WTC11 (cell line): ENCODE measurements at regions not wholly inside any gene's neighbourhood (a gene's known extent, or its start where the extent isn't known, plus 50 kb on each side); places are given as distances from the start of the nearest gene placed in this dataset.

ENCODE experiments used
- ATAC-seq: fragments of 200-7000 bp; cut with Tn5 transposase; 2 replicates; pipeline ENCODE4 v1.10.0; 2021; ENCODE audit warnings: mild to moderate bottlenecking, moderate library complexity
- CTCF ChIA-PET: fragments of 300-600 bp; sonication (Branson Sonifier 250); formaldehyde crosslinking; loops from one replicate; lab custom pipeline; 2021; ENCODE audit warnings: antibody characterized with exemption; lab: Charles Lee
- POLR2A ChIA-PET: fragments of 350-600 bp; sonication (Branson Sonifier 250); formaldehyde crosslinking; loops from one replicate; lab custom pipeline; 2021; ENCODE audit warnings: antibody characterized with exemption; lab: Charles Lee
- DNase-seq: peaks from one replicate; pipeline ENCODE4 v3.0.0; 2021; ENCODE audit warnings: low spot score
- H3K27ac Mint-ChIP-seq: 2 replicates; pipeline ENCODE4 v1.8.0; 2021; ENCODE audit warnings: mixed read lengths
- H3K27me3 Mint-ChIP-seq: 2 replicates; pipeline ENCODE4 v1.8.0; 2021; ENCODE audit warnings: low read depth, mild to moderate bottlenecking, moderate library complexity, mixed read lengths
- H3K36me3 Mint-ChIP-seq: 2 replicates; pipeline ENCODE4 v1.8.0; 2021; ENCODE audit warnings: mixed read lengths
- H3K4me1 Mint-ChIP-seq: 2 replicates; pipeline ENCODE4 v1.8.0; 2022; ENCODE audit warnings: mixed read lengths
- H3K4me3 Mint-ChIP-seq: 2 replicates; pipeline ENCODE4 v1.8.0; 2021; ENCODE audit warnings: mild to moderate bottlenecking, moderate library complexity, mixed read lengths
- H3K9me3 Mint-ChIP-seq: 2 replicates; pipeline ENCODE4 v1.8.0; 2021; ENCODE audit warnings: mixed read lengths
- EMX1 ChIP-seq: fragments of 250-450 bp; sonication (Bioruptor Pico); IDR thresholded peaks from 2 replicates; pipeline ENCODE4 v1.8.0; 2021; ENCODE audit warnings: mild to moderate bottlenecking
- FOXJ3 ChIP-seq: sonication (generic); formaldehyde crosslinking; IDR thresholded peaks from 2 replicates; pipeline ENCODE4 v1.9.0; 2021; ENCODE audit warnings: missing genetic modification reagents, mild to moderate bottlenecking, borderline replicate concordance
- GABPB1 ChIP-seq: sonication (generic); formaldehyde crosslinking; IDR thresholded peaks from 2 replicates; pipeline ENCODE4 v1.8.1; 2023; ENCODE audit warnings: mild to moderate bottlenecking, missing genetic modification reagents
- GRHL2 ChIP-seq: fragments of 250-450 bp; sonication (Bioruptor Pico); IDR thresholded peaks from 2 replicates; pipeline ENCODE4 v1.8.0; 2022; ENCODE audit warnings: mild to moderate bottlenecking, moderate library complexity; ENCODE audit not compliant: insufficient replicate concordance, severe bottlenecking
- GTF2I ChIP-seq: fragments of 250-450 bp; sonication (Bioruptor Pico); conservative IDR thresholded peaks from 2 replicates; pipeline ENCODE4 v1.4.0; 2021; ENCODE audit warnings: mild to moderate bottlenecking
- NFYB ChIP-seq: sonication (generic); formaldehyde crosslinking; conservative IDR thresholded peaks from 2 replicates; pipeline ENCODE4 v1.8.0; 2022; ENCODE audit warnings: low read depth, missing genetic modification reagents
- NR1H2 ChIP-seq: sonication (generic); formaldehyde crosslinking; IDR thresholded peaks from 2 replicates; pipeline ENCODE4 v1.9.0; 2021; ENCODE audit warnings: mild to moderate bottlenecking, moderate library complexity, missing genetic modification reagents
- NR2C2 ChIP-seq: sonication (generic); formaldehyde crosslinking; IDR thresholded peaks from 2 replicates; pipeline ENCODE4 v1.8.0; 2022; ENCODE audit warnings: mild to moderate bottlenecking, missing genetic modification reagents
- NR3C1 ChIP-seq: sonication (generic); formaldehyde crosslinking; conservative IDR thresholded peaks from 2 replicates; pipeline ENCODE4 v1.8.1; 2023; ENCODE audit warnings: low read depth, mild to moderate bottlenecking, missing genetic modification reagents
- SMAD3 ChIP-seq: sonication (generic); formaldehyde crosslinking; IDR thresholded peaks from 2 replicates; pipeline ENCODE4 v1.8.0; 2022; ENCODE audit warnings: missing genetic modification reagents, mild to moderate bottlenecking, borderline replicate concordance
- STAT6 ChIP-seq: sonication (generic); formaldehyde crosslinking; conservative IDR thresholded peaks from 2 replicates; pipeline ENCODE4 v1.8.1; 2023; ENCODE audit warnings: mild to moderate bottlenecking, low read depth, missing genetic modification reagents, moderate library complexity
- TEAD1 ChIP-seq: sonication (generic); formaldehyde crosslinking; IDR thresholded peaks from 2 replicates; pipeline ENCODE4 v1.8.0; 2022; ENCODE audit warnings: mild to moderate bottlenecking, missing genetic modification reagents
- ZNF232 ChIP-seq: sonication (generic); formaldehyde crosslinking; IDR thresholded peaks from 2 replicates; pipeline ENCODE4 v1.8.0; 2022; ENCODE audit warnings: mild to moderate bottlenecking, missing genetic modification reagents
- ZNF263 ChIP-seq: sonication (generic); formaldehyde crosslinking; IDR thresholded peaks from 2 replicates; pipeline ENCODE4 v1.8.1; 2022; ENCODE audit warnings: low read depth, mild to moderate bottlenecking, moderate library complexity, missing genetic modification reagents
- ZNF532 ChIP-seq: fragments of 250-450 bp; sonication (Bioruptor Pico); IDR thresholded peaks from 2 replicates; pipeline ENCODE4 v1.9.0; 2021; ENCODE audit warnings: mild to moderate bottlenecking, borderline replicate concordance
- ZNF671 ChIP-seq: fragments of 250-450 bp; sonication (Bioruptor Pico); IDR thresholded peaks from 2 replicates; pipeline ENCODE4 v1.8.0; 2021; ENCODE audit warnings: mild to moderate bottlenecking

- TF ChIP-seq SMAD3 (no peak), ZNF232 (CRISPR knock-in tag) (no peak), NR3C1 (CRISPR knock-in tag) (no peak), NFYB (no peak), TEAD1 (CRISPR knock-in tag) (no peak), NR1H2 (CRISPR knock-in tag) (no peak), NR2C2 (CRISPR knock-in tag) (no peak), STAT6 (CRISPR knock-in tag) (no peak)
These were observed 1080.9 kb upstream of the IGFBP7 start (continued) for GRCh38 chr4:58191109-58191508.

- Mint-ChIP-seq H3K9me3 (peaks cover 34% of the 10 kb centered on the region), H3K27me3 (peaks cover 2% of the 10 kb centered on the region; the same call in 1 of the 2 replicates), H3K27ac (no peak overlapping the region), H3K4me3 (no peak overlapping the region), H3K4me1 (peaks cover 20% of the 10 kb centered on the region), H3K36me3 (peaks cover 17% of the 10 kb centered on the region)
- ChIA-PET CTCF (no interaction called here), POLR2A (no interaction called here)
- TF ChIP-seq NR2C2 (CRISPR knock-in tag) (no peak), GTF2I (CRISPR knock-in tag) (no peak), ZNF532 (CRISPR knock-in tag) (no peak), STAT6 (CRISPR knock-in tag) (no peak), FOXJ3 (no peak), TEAD1 (CRISPR knock-in tag) (no peak), GRHL2 (CRISPR knock-in tag) (no peak)
- no peak for ATAC-seq
- no peak for DNase-seq
These were observed 1078.1 kb upstream of the IGFBP7 start for GRCh38 chr4:58188316-58188715.

- H3K4me3 Mint-ChIP-seq: no peak overlapping the region
- H3K4me1 Mint-ChIP-seq: peaks cover 7% of the 10 kb centered on the region
- CTCF ChIA-PET: no interaction called here
- peaks cover 5% of the 10 kb centered on the region; the same call in 1 of the 2 replicates for H3K36me3 Mint-ChIP-seq
- DNase-seq (no peak), ATAC-seq (no peak)
- no peak overlapping the region for H3K27ac Mint-ChIP-seq
- no peaks in the 10 kb centered on the region; the same call in 1 of the 2 replicates for H3K27me3 Mint-ChIP-seq
- POLR2A ChIA-PET: no interaction called here
- H3K9me3 Mint-ChIP-seq: peaks cover 8% of the 10 kb centered on the region
- TF ChIP-seq EMX1 (CRISPR knock-in tag) (no peak), GABPB1 (CRISPR knock-in tag) (no peak), ZNF263 (no peak), ZNF671 (no peak)
These were observed 1064.8 kb upstream of the IGFBP7 start for GRCh38 chr4:58175024-58175423.
